Glutamatergic neuron (in vitro differentiated cells): ENCODE measurements at regions not wholly inside any gene's neighbourhood (a gene's known extent, or its start where the extent isn't known, plus 50 kb on each side); places are given as distances from the start of the nearest gene placed in this dataset.

Experiments used
- DNase-seq: peaks from one replicate; pipeline ENCODE4 v3.0.0; 2022
- H3K27ac Mint-ChIP-seq: one replicate; pipeline ENCODE4 v1.8.0; 2020; ENCODE audit warnings: mild to moderate bottlenecking, mixed read lengths, inconsistent platforms; ENCODE audit not compliant: unreplicated experiment
- H3K27me3 Mint-ChIP-seq: one replicate; pipeline ENCODE4 v1.8.0; 2020; ENCODE audit warnings: mild to moderate bottlenecking, moderate library complexity, mixed read lengths, inconsistent platforms; ENCODE audit not compliant: unreplicated experiment
- H3K36me3 Mint-ChIP-seq: one replicate; pipeline ENCODE4 v1.8.0; 2020; ENCODE audit warnings: mild to moderate bottlenecking, mixed read lengths, inconsistent platforms; ENCODE audit not compliant: unreplicated experiment
- H3K4me1 Mint-ChIP-seq: one replicate; pipeline ENCODE4 v1.8.0; 2020; ENCODE audit warnings: mild to moderate bottlenecking, low read depth, mixed read lengths, inconsistent platforms; ENCODE audit not compliant: unreplicated experiment
- H3K4me3 Mint-ChIP-seq: one replicate; pipeline ENCODE4 v1.8.0; 2020; ENCODE audit warnings: mild to moderate bottlenecking, mixed read lengths, inconsistent platforms; ENCODE audit not compliant: unreplicated experiment
- H3K9me3 Mint-ChIP-seq: one replicate; pipeline ENCODE4 v1.8.0; 2020; ENCODE audit warnings: mild to moderate bottlenecking, moderate library complexity, mixed read lengths, inconsistent platforms; ENCODE audit not compliant: unreplicated experiment
- TF ChIP-seq, protein P1 (sequence below): fragments of 200-600 bp; sonication (generic); IDR thresholded peaks from one replicate; pipeline ENCODE4 v1.5.0; 2021; ENCODE audit not compliant: partially characterized antibody, unreplicated experiment

DNA sequence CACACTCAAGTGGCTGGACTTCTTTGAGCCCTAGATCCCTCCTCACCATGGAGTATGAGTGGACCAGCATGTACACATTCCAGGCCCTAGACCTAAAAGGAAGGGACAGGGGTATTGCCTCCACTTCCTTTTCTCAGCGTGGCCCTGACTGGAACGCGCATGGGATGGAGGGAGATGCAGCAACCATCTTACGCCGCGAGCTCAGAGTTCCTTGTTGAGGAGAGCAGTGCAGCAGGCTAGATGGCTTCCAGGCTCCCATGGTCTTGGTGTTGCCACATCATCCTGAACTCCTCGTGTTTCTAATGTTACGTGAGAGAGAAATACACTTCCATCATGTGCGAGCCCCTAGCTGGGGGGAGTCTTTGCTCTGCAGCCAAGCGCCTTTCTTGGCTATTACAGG, 61.8 kb upstream of the DIO3 start:
- Mint-ChIP-seq H3K36me3 (peaks cover 8% of the 10 kb centered on the region), H3K9me3 (peaks cover 7% of the 10 kb centered on the region), H3K27me3 (peaks cover 2% of the 10 kb centered on the region), H3K4me3 (no peak overlapping the region), H3K27ac (no peak overlapping the region), H3K4me1 (peaks cover 4% of the 10 kb centered on the region)
- TF ChIP-seq, protein P1, sequence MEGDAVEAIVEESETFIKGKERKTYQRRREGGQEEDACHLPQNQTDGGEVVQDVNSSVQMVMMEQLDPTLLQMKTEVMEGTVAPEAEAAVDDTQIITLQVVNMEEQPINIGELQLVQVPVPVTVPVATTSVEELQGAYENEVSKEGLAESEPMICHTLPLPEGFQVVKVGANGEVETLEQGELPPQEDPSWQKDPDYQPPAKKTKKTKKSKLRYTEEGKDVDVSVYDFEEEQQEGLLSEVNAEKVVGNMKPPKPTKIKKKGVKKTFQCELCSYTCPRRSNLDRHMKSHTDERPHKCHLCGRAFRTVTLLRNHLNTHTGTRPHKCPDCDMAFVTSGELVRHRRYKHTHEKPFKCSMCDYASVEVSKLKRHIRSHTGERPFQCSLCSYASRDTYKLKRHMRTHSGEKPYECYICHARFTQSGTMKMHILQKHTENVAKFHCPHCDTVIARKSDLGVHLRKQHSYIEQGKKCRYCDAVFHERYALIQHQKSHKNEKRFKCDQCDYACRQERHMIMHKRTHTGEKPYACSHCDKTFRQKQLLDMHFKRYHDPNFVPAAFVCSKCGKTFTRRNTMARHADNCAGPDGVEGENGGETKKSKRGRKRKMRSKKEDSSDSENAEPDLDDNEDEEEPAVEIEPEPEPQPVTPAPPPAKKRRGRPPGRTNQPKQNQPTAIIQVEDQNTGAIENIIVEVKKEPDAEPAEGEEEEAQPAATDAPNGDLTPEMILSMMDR = no peak
- no peak for DNase-seq

DNA sequence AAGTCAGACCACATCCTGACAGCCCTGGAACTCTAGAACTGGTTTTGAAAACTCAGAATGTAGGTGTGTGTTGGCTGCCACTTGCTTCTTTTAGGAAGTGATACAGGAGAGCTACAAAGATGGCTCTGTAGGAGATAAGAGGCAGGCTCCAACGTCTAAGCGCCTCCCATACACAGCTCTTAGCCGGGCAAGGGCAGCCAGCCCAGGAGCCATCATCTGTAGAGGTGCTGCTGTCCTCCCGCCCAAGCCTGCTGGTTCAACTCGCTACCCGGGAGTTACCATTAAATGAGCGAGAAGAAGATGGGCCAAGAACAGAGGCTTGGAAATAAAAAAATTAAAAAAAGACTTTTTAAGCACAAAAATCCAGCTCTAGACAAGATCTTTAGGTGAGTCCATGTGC, 61.2 kb upstream of the DIO3 start:
- peak; percentile 4 for DNase-seq
- H3K9me3 Mint-ChIP-seq = peaks cover 7% of the 10 kb centered on the region
- TF ChIP-seq, protein P1 = no peak
- H3K4me3 Mint-ChIP-seq = no peak overlapping the region
- no peak overlapping the region for H3K27ac Mint-ChIP-seq
- peaks cover 8% of the 10 kb centered on the region for H3K36me3 Mint-ChIP-seq
- H3K4me1 Mint-ChIP-seq = peaks cover 4% of the 10 kb centered on the region
- peaks cover 4% of the 10 kb centered on the region for H3K27me3 Mint-ChIP-seq

DNA sequence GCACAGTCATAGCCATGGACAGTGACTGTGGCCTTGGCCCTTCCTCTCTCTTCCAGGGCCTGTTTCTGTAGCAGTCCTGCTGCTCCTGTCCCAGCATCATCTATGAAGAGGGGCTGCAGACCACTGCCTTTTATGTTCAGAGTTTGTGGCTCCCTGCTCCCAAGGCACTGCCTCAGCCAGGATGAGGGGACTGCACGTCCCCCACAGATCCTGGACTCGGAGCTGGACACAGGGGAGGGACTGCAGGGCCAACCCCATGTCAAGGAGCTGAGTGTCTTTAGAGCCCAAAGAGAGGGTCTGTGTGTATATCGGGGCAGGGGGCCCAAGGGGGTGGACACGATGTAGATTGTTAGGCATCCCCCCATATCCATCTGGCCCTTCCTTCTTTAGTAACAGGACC, 60.6 kb upstream of the DIO3 start:
- TF ChIP-seq, protein P1 = no peak
- peaks cover 4% of the 10 kb centered on the region for H3K27me3 Mint-ChIP-seq
- peaks cover 8% of the 10 kb centered on the region for H3K36me3 Mint-ChIP-seq
- peaks cover 7% of the 10 kb centered on the region for H3K9me3 Mint-ChIP-seq
- peak; percentile 5 for DNase-seq
- no peak overlapping the region for H3K4me3 Mint-ChIP-seq
- no peak overlapping the region for H3K27ac Mint-ChIP-seq
- H3K4me1 Mint-ChIP-seq = peaks cover 4% of the 10 kb centered on the region

DNA sequence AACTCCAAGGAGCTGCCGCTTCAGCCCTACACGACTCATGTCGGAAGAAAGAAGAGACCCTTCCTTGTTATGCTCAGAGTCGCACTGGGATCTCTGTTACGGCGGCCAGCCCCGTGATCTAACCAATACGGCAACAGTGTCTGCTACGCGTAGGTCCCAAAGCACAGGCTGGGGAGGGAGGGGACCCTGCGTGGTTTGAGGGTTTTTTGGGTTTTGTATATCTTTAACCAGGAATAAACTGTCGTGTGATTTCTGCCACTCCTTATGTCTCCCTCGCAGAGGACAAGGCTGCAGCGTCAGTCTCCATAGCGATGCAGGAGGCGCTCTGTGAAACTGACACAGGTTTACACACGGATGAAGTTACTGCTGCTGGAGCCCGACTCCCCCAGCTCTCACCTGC, 60.0 kb upstream of the DIO3 start:
- DNase-seq = peak; percentile 11
- Mint-ChIP-seq H3K36me3 (peaks cover 8% of the 10 kb centered on the region), H3K27ac (no peak overlapping the region), H3K4me1 (peaks cover 4% of the 10 kb centered on the region), H3K27me3 (peaks cover 4% of the 10 kb centered on the region), H3K9me3 (peaks cover 7% of the 10 kb centered on the region), H3K4me3 (no peak overlapping the region)
- TF ChIP-seq, protein P1 = no peak

DNA sequence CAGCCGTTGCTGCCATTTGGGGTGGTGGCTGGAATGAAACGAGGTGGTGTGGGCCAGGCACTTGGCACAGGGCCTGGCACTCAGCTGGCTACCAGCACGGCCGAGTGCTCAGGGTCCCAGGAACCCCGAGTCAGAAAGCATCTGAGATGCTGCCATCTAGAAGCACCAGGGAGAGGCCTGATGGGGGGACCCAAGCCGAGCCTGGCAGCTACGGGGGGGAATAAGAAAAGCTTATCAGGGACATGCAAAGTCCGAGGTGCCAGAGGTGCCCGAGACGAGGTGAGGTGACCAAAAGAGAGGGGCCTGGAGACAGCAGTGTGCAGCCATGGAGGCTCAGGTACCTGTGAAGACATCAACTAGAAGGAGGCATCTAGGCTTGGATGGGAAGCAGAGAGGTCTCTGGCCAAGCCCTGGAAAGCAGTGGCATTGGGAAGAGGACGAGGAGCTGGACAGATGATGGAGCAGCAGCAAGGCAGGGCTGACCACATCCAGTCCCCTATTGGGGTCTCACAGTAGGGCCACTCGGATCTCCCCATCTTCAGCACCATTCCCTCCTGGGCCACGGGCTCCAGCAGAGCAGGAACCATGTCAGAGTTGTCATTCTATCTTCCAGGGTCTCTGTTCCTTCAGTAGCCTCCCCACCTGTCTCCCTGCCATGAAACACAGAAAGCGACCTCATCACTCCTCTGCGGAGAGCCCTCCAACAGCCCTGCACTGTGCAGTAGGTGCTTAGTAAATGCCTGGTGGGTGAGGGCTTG, 59.3 kb upstream of the DIO3 start:
- H3K9me3 Mint-ChIP-seq = peaks cover 7% of the 10 kb centered on the region
- no peak overlapping the region for H3K27ac Mint-ChIP-seq
- H3K36me3 Mint-ChIP-seq = peaks cover 8% of the 10 kb centered on the region
- TF ChIP-seq, protein P1 = no peak
- DNase-seq = no peak
- peaks cover 4% of the 10 kb centered on the region for H3K4me1 Mint-ChIP-seq
- no peak overlapping the region for H3K4me3 Mint-ChIP-seq
- H3K27me3 Mint-ChIP-seq = peaks cover 4% of the 10 kb centered on the region
